ENCODE measurements at regions not wholly inside any gene's neighbourhood (a gene's known extent, or its start where the extent isn't known, plus 50 kb on each side); places are given as distances from the start of the nearest gene placed in this dataset.
"Not testable (repeated sequence)": the region's sequence is repeated elsewhere in the genome, so short reads cannot be mapped to it uniquely, and the experiment has no call there.

GRCh38 chr4:15337168-15337657 lies 90.6 kb upstream of the C1QTNF7 start:
- TF ChIP-seq, protein P1, sequence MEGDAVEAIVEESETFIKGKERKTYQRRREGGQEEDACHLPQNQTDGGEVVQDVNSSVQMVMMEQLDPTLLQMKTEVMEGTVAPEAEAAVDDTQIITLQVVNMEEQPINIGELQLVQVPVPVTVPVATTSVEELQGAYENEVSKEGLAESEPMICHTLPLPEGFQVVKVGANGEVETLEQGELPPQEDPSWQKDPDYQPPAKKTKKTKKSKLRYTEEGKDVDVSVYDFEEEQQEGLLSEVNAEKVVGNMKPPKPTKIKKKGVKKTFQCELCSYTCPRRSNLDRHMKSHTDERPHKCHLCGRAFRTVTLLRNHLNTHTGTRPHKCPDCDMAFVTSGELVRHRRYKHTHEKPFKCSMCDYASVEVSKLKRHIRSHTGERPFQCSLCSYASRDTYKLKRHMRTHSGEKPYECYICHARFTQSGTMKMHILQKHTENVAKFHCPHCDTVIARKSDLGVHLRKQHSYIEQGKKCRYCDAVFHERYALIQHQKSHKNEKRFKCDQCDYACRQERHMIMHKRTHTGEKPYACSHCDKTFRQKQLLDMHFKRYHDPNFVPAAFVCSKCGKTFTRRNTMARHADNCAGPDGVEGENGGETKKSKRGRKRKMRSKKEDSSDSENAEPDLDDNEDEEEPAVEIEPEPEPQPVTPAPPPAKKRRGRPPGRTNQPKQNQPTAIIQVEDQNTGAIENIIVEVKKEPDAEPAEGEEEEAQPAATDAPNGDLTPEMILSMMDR (conservative IDR thresholded peaks at IDR 0.05; ENCODE audit: low read depth, low read length): not testable (repeated sequence)
- not testable (repeated sequence) for TF ChIP-seq EZH2 (IDR thresholded peaks at IDR 0.05; ENCODE audit: borderline replicate concordance, low read depth, low read length, poor library complexity, severe bottlenecking)

Measured in A673 (cell line).